ENCODE measurements at regions not wholly inside any gene's neighbourhood (a gene's known extent, or its start where the extent isn't known, plus 50 kb on each side); places are given as distances from the start of the nearest gene placed in this dataset.

DNA sequence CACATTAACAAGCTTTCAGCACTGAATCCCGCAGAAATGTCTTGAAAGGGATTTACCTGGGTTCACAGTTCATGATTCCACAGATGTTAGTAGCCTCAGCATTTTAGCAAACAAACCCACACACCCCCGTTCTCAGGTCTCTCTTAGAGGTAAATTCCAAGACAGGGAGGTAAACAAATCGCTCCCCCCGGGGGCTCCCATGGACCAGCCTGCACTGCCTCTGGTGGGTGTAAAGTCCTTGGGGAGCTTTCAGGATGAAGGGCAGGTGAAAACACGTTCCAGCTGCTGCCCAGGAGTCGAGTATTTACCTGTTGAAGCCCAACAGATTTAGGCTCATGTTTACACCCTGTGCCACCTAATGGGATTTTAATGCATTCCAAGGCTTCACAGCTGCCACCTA is 187.0 kb upstream of the FOXQ1 start:
- TF ChIP-seq, protein P1, sequence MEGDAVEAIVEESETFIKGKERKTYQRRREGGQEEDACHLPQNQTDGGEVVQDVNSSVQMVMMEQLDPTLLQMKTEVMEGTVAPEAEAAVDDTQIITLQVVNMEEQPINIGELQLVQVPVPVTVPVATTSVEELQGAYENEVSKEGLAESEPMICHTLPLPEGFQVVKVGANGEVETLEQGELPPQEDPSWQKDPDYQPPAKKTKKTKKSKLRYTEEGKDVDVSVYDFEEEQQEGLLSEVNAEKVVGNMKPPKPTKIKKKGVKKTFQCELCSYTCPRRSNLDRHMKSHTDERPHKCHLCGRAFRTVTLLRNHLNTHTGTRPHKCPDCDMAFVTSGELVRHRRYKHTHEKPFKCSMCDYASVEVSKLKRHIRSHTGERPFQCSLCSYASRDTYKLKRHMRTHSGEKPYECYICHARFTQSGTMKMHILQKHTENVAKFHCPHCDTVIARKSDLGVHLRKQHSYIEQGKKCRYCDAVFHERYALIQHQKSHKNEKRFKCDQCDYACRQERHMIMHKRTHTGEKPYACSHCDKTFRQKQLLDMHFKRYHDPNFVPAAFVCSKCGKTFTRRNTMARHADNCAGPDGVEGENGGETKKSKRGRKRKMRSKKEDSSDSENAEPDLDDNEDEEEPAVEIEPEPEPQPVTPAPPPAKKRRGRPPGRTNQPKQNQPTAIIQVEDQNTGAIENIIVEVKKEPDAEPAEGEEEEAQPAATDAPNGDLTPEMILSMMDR (IDR thresholded peaks at IDR 0.05), result no peak
- TF ChIP-seq TEAD4 (CRISPR knock-in tag; IDR thresholded peaks at IDR 0.05), result no peak
